B cell (primary cell): ENCODE measurements at regions not wholly inside any gene's neighbourhood (a gene's known extent, or its start where the extent isn't known, plus 50 kb on each side); places are given as distances from the start of the nearest gene placed in this dataset.

Experiments used
- ATAC-seq: fragments of 200-7000 bp; cut with Tn5 transposase; one replicate; pipeline ENCODE4 v1.10.0; 2021; ENCODE audit warnings: low read depth, mild to moderate bottlenecking, moderate number of reproducible peaks, moderate library complexity
- CTCF ChIA-PET: fragments of 350-600 bp; sonication (Branson Sonifier 250); formaldehyde crosslinking; loops from one replicate; lab custom pipeline; 2021; ENCODE audit warnings: antibody characterized with exemption, inconsistent platforms; lab: Charles Lee
- POLR2A ChIA-PET: fragments of 350-600 bp; sonication (Branson Sonifier 250); formaldehyde crosslinking; loops from one replicate; lab custom pipeline; 2021; ENCODE audit warnings: antibody characterized with exemption; lab: Charles Lee
- DNase-seq: peaks from one replicate; pipeline ENCODE4 v3.0.0; 2013
- H2AFZ ChIP-seq: 2 replicates; pipeline ENCODE4 v1.6.1; 2012; ENCODE audit warnings: mild to moderate bottlenecking, low read depth, low read length; ENCODE audit not compliant: insufficient read depth, poor library complexity, severe bottlenecking
- H3K27ac ChIP-seq, 2 donors: 1 replicate in 1 of 2; 2 replicates in 1 of 2; pipeline ENCODE4 v1.5.1; 2012 to 2013; ENCODE audit warnings: low read length in 2 of 2, mild to moderate bottlenecking in 2 of 2, moderate library complexity in 1 of 2
- H3K27me3 ChIP-seq, 4 experiments: fragments of 200-600 bp in 1 of 4; sonication (generic) in 1 of 4; replicated peaks in 1 of 4; 1 replicate in 2 of 4; 2 replicates in 2 of 4; pipeline versions ENCODE4 v1.6.1 to v1.7.0; 2013 to 2016; ENCODE audit warnings: low read length in 3 of 4, mild to moderate bottlenecking in 2 of 4, mixed read lengths in 1 of 4, moderate library complexity in 1 of 4; ENCODE audit not compliant: insufficient read depth in 4 of 4, control insufficient read depth in 3 of 4; ENCODE audit errors: control extremely low read depth in 1 of 4
- H3K36me3 ChIP-seq, 2 experiments: replicated peaks in 1 of 2; 1 replicate in 1 of 2; 2 replicates in 1 of 2; pipeline versions ENCODE4 v1.6.1 to v1.7.1; 2013; ENCODE audit warnings: low read length in 1 of 2; ENCODE audit not compliant: insufficient read depth in 2 of 2, control insufficient read depth in 1 of 2; ENCODE audit errors: control extremely low read depth in 1 of 2, extremely low read depth in 1 of 2
- H3K4me1 ChIP-seq, 2 donors: fragments of 200-600 bp in 1 of 2; sonication (generic) in 1 of 2; 1 replicate in 1 of 2; 2 replicates in 1 of 2; pipeline versions ENCODE4 v1.5.1 to v1.6.1; 2013 to 2017; ENCODE audit warnings: low read length in 2 of 2; ENCODE audit not compliant: control insufficient read depth in 2 of 2, insufficient read depth in 2 of 2
- H3K4me2 ChIP-seq: replicated peaks from 2 replicates; pipeline ENCODE3; 2012; ENCODE audit warnings: mild to moderate bottlenecking, low read depth, low read length; ENCODE audit not compliant: poor library complexity, severe bottlenecking
- H3K4me3 ChIP-seq, 5 experiments: fragments of 200-600 bp in 1 of 5; sonication (generic) in 1 of 5; 1 replicate in 3 of 5; 2 replicates in 2 of 5; pipeline versions ENCODE4 v1.5.1 to v1.7.0; 2011 to 2016; ENCODE audit warnings: low read length in 4 of 5, mild to moderate bottlenecking in 4 of 5, low read depth in 2 of 5, control low read depth in 1 of 5, moderate library complexity in 1 of 5; ENCODE audit not compliant: insufficient read depth in 1 of 5; ENCODE audit errors: control extremely low read depth in 1 of 5, extremely low read depth in 1 of 5
- H3K79me2 ChIP-seq: fragments of 200-600 bp; sonication (generic); one replicate; pipeline ENCODE4 v1.6.0; 2016; ENCODE audit warnings: low read length; ENCODE audit not compliant: control insufficient read depth, insufficient read depth
- H3K9ac ChIP-seq: fragments of 200-600 bp; sonication (generic); 2 replicates; pipeline ENCODE4 v1.6.1; 2017; ENCODE audit warnings: mild to moderate bottlenecking, low read length, moderate library complexity
- H3K9me3 ChIP-seq, 3 donors: one replicate each; pipeline versions ENCODE4 v1.6.1 to v1.7.1; 2013; ENCODE audit warnings: low read length in 2 of 3; ENCODE audit not compliant: control insufficient read depth in 2 of 3, insufficient read depth in 1 of 3; ENCODE audit errors: control extremely low read depth in 1 of 3
- H4K20me1 ChIP-seq: 2 replicates; pipeline ENCODE4 v1.6.0; 2012; ENCODE audit warnings: mild to moderate bottlenecking, low read length; ENCODE audit not compliant: insufficient read depth, control insufficient read depth, poor library complexity, severe bottlenecking
- H3K27ac Mint-ChIP-seq: one replicate; pipeline ENCODE4 v1.8.0; 2021; ENCODE audit warnings: mixed read lengths
- H3K27me3 Mint-ChIP-seq: one replicate; pipeline ENCODE4 v1.8.0; 2021; ENCODE audit warnings: mixed read lengths
- H3K4me1 Mint-ChIP-seq: one replicate; pipeline ENCODE4 v1.8.0; 2021; ENCODE audit warnings: mixed read lengths
- H3K4me3 Mint-ChIP-seq: one replicate; pipeline ENCODE4 v1.8.0; 2021; ENCODE audit warnings: mixed read lengths
- H3K9me3 Mint-ChIP-seq: one replicate; pipeline ENCODE4 v1.8.0; 2022; ENCODE audit warnings: mixed read lengths; ENCODE audit not compliant: insufficient read depth
- EZH2 ChIP-seq: IDR thresholded peaks from 2 replicates; pipeline ENCODE4 v1.6.1; 2012; ENCODE audit warnings: borderline replicate concordance, low read depth, mild to moderate bottlenecking, moderate library complexity, low read length; ENCODE audit not compliant: insufficient read depth, poor library complexity, severe bottlenecking
- WGBS: methylation state at CpG from one replicate; pipeline ENCODE4 v1.1.5; 2013; ENCODE audit warnings: missing lambda C conversion rate; ENCODE audit not compliant: insufficient coverage; 5-methylcytosine and 5-hydroxymethylcytosine counted together
- intact Hi-C: fragments of 100-400 bp; cut with micrococcal nuclease; formaldehyde crosslinking; loops from one replicate; pipeline ENCODE4 v1.10.0; 2022
- TF ChIP-seq, protein P1 (sequence below): fragments of 200-600 bp; IDR thresholded peaks from one replicate; pipeline ENCODE4 v1.8.0; 2022; ENCODE audit warnings: antibody characterized with exemption, mild to moderate bottlenecking

GRCh38 chr10:118956802-118957442 is 72.6 kb upstream of the NANOS1 start:
- Histone ChIP-seq H3K9me3 (peaks cover 0 to 6% (median 0%) of the 10 kb centered on the region in 3 donors), H3K4me3 (no peak overlapping the region), H3K27ac (no peak overlapping the region), H3K79me2 (no peaks in the 10 kb centered on the region), H3K36me3 (no peaks in the 10 kb centered on the region), H2AFZ (no peak overlapping the region), H3K4me2 (no peak overlapping the region), H4K20me1 (no peaks in the 10 kb centered on the region), H3K9ac (no peak overlapping the region), H3K4me1 (no peaks in the 10 kb centered on the region), H3K27me3 (peaks cover 0 to 19% (median 3%) of the 10 kb centered on the region in 4 experiments)
- H3K9me3 Mint-ChIP-seq = no peaks in the 10 kb centered on the region
- no peak overlapping the region for H3K27ac Mint-ChIP-seq
- H3K27me3 Mint-ChIP-seq = peaks cover 26% of the 10 kb centered on the region
- no peak overlapping the region for H3K4me3 Mint-ChIP-seq
- intact Hi-C loops = no loop called here
- whole genome bisulfite sequencing = 92% methylated on average over 3 of the region's 5 CpGs
- ChIA-PET POLR2A (no interaction called here), CTCF (no interaction called here)
- no peaks in the 10 kb centered on the region for H3K4me1 Mint-ChIP-seq
- ATAC-seq (no peak), DNase-seq (no peak)
- TF ChIP-seq, protein P1, sequence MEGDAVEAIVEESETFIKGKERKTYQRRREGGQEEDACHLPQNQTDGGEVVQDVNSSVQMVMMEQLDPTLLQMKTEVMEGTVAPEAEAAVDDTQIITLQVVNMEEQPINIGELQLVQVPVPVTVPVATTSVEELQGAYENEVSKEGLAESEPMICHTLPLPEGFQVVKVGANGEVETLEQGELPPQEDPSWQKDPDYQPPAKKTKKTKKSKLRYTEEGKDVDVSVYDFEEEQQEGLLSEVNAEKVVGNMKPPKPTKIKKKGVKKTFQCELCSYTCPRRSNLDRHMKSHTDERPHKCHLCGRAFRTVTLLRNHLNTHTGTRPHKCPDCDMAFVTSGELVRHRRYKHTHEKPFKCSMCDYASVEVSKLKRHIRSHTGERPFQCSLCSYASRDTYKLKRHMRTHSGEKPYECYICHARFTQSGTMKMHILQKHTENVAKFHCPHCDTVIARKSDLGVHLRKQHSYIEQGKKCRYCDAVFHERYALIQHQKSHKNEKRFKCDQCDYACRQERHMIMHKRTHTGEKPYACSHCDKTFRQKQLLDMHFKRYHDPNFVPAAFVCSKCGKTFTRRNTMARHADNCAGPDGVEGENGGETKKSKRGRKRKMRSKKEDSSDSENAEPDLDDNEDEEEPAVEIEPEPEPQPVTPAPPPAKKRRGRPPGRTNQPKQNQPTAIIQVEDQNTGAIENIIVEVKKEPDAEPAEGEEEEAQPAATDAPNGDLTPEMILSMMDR = no peak
- no peak for TF ChIP-seq EZH2

GRCh38 chr10:118957443-118957825 is 72.1 kb upstream of the NANOS1 start:
- no peak overlapping the region for H3K27ac Mint-ChIP-seq
- ATAC-seq (no peak), DNase-seq (no peak)
- Histone ChIP-seq H4K20me1 (no peaks in the 10 kb centered on the region), H3K79me2 (no peaks in the 10 kb centered on the region), H3K9me3 (peaks cover 0 to 6% (median 0%) of the 10 kb centered on the region in 3 donors), H3K4me2 (no peak overlapping the region), H2AFZ (no peak overlapping the region), H3K4me1 (no peaks in the 10 kb centered on the region), H3K9ac (no peak overlapping the region), H3K27me3 (peaks cover 0 to 16% (median 2%) of the 10 kb centered on the region in 4 experiments), H3K27ac (no peak overlapping the region), H3K36me3 (no peaks in the 10 kb centered on the region), H3K4me3 (no peak overlapping the region)
- H3K9me3 Mint-ChIP-seq = no peaks in the 10 kb centered on the region
- TF ChIP-seq, protein P1 = no peak
- TF ChIP-seq EZH2 = no peak
- intact Hi-C loops = no loop called here
- peaks cover 22% of the 10 kb centered on the region for H3K27me3 Mint-ChIP-seq
- ChIA-PET CTCF (no interaction called here), POLR2A (no interaction called here)
- H3K4me3 Mint-ChIP-seq = no peak overlapping the region
- no peaks in the 10 kb centered on the region for H3K4me1 Mint-ChIP-seq
- WGBS = 86% methylated on average over 4 of the region's 5 CpGs
